ENCODE measurements at regions not wholly inside any gene's neighbourhood (a gene's known extent, or its start where the extent isn't known, plus 50 kb on each side); places are given as distances from the start of the nearest gene placed in this dataset.

- no peaks in the 10 kb centered on the region for H3K27me3 ChIP-seq (replicated peaks)
- H3K9me3 ChIP-seq (replicated peaks): no peaks in the 10 kb centered on the region; the same call in 1 of the 2 replicates
- no peak overlapping the region for H3K4me3 ChIP-seq
- DNase-seq (ENCODE audit: low read depth in 1 of 2, low spot score in 2 of 2): no peak
- no peaks in the 10 kb centered on the region for H3K36me3 ChIP-seq
- H3K27ac ChIP-seq: no peak overlapping the region
- no peaks in the 10 kb centered on the region for H3K4me1 ChIP-seq (replicated peaks)
Observed at GRCh38 chr16:59913666-59914065, 1179.5 kb upstream of the GOT2 start.

- DNase-seq (ENCODE audit: low read depth in 1 of 2, low spot score in 2 of 2): no peak
- Histone ChIP-seq H3K27me3 (replicated peaks) (no peaks in the 10 kb centered on the region), H3K4me1 (replicated peaks) (0 out of 2 replicates have a peak, but pooled peaks cover 3% of the 10 kb centered on the region), H3K36me3 (no peaks in the 10 kb centered on the region), H3K4me3 (no peak overlapping the region), H3K27ac (no peak overlapping the region), H3K9me3 (replicated peaks) (no peaks in the 10 kb centered on the region; the same call in 1 of the 2 replicates)
Observed at GRCh38 chr16:59909262-59909661, 1175.1 kb upstream of the GOT2 start.

DNA sequence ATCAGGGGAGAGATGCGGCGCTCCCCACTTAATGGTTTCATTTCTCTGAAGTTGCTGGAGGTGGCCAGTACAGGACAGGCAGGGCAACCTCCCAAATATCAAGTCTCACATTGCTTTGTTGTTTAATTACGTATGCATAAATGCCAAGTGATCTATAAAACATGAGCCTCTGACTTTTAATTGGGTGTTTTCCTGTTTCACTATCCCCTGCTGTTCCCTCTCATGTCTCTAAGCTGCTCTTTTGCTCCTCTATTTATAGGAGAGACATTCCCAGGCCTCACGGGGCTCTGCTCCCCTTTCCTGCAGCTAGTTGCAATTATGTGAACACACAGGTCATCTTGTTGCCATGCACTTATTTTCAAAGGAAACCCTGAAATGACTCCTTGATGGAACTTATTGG, 1173.5 kb upstream of the GOT2 start:
- Histone ChIP-seq H3K27ac (no peak overlapping the region), H3K4me1 (replicated peaks) (0 out of 2 replicates have a peak, but pooled peaks cover 3% of the 10 kb centered on the region), H3K36me3 (no peaks in the 10 kb centered on the region), H3K27me3 (replicated peaks) (no peaks in the 10 kb centered on the region), H3K4me3 (no peak overlapping the region), H3K9me3 (replicated peaks) (no peaks in the 10 kb centered on the region; the same call in 1 of the 2 replicates)
- DNase-seq (ENCODE audit: low read depth in 1 of 2, low spot score in 2 of 2): no peak

DNA sequence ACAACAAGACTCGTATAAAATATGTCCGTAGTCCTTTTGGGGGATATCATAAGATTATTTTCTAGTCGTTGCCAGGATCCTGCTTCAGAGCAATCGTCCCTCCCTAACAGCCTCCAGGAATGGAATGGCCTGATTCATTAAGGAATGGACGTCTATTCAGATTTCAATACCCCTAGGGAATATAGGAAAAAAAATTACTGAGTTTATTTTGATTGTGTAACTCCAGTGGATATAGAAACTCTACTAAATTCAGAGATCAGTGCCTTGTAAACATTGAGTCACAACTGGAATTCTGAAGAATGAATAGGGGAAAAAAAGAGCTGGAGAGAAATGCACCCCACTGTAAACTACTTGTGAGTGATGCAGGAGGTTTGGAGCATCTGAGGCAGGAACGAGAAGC, 1171.5 kb upstream of the GOT2 start:
- H3K4me1 ChIP-seq (replicated peaks): 0 out of 2 replicates have a peak, but pooled peaks cover 3% of the 10 kb centered on the region
- H3K27me3 ChIP-seq (replicated peaks): no peaks in the 10 kb centered on the region
- no peak overlapping the region for H3K27ac ChIP-seq
- H3K4me3 ChIP-seq: no peak overlapping the region
- H3K36me3 ChIP-seq: no peaks in the 10 kb centered on the region
- peak in 1 of 2 experiments; percentile 25 for DNase-seq (ENCODE audit: low read depth in 1 of 2, low spot score in 2 of 2)
- no peaks in the 10 kb centered on the region; the same call in 1 of the 2 replicates for H3K9me3 ChIP-seq (replicated peaks)

- no peaks in the 10 kb centered on the region for H3K36me3 ChIP-seq
- DNase-seq (ENCODE audit: low read depth in 1 of 2, low spot score in 2 of 2): no peak
- no peak overlapping the region for H3K27ac ChIP-seq
- H3K4me3 ChIP-seq: no peak overlapping the region
- H3K27me3 ChIP-seq (replicated peaks): no peaks in the 10 kb centered on the region
- no peaks in the 10 kb centered on the region for H3K9me3 ChIP-seq (replicated peaks)
- H3K4me1 ChIP-seq (replicated peaks): 0 out of 2 replicates have a peak, but pooled peaks cover 3% of the 10 kb centered on the region
Observed at GRCh38 chr16:59905131-59905530, 1171.0 kb upstream of the GOT2 start.

DNA sequence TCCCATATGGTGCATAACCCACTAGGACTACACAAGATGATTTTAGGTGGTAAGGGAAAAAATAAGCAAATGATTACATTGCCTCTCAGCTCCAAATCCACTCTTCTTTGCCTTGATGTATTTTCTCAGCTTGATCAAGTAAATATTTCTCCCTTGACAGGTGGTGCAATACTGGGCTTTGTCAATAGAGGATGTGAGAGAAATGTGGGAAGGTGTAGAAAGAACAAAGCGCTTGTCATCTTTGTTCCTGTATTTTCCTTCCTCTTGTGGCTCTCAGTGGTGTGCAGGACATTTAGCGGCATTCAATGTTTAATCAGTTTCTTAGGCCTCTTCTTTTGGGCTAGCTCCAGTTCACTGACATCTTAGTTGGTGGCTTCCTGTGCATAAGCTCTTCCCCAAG, 1165.8 kb upstream of the GOT2 start:
- Histone ChIP-seq H3K36me3 (no peaks in the 10 kb centered on the region), H3K27me3 (replicated peaks) (no peaks in the 10 kb centered on the region), H3K27ac (no peak overlapping the region), H3K4me3 (no peak overlapping the region), H3K9me3 (replicated peaks) (no peaks in the 10 kb centered on the region), H3K4me1 (replicated peaks) (no peaks in the 10 kb centered on the region)
- no peak for DNase-seq (ENCODE audit: low read depth in 1 of 2, low spot score in 2 of 2)

GRCh38 chr16:59892376-59892775, 1158.3 kb upstream of the GOT2 start:
- Histone ChIP-seq H3K36me3 (no peaks in the 10 kb centered on the region), H3K27me3 (replicated peaks) (no peaks in the 10 kb centered on the region), H3K4me3 (no peak overlapping the region), H3K27ac (no peak overlapping the region), H3K9me3 (replicated peaks) (no peaks in the 10 kb centered on the region; the same call in 1 of the 2 replicates), H3K4me1 (replicated peaks) (no peaks in the 10 kb centered on the region)
- no peak for DNase-seq (ENCODE audit: low read depth in 1 of 2, low spot score in 2 of 2)

DNA sequence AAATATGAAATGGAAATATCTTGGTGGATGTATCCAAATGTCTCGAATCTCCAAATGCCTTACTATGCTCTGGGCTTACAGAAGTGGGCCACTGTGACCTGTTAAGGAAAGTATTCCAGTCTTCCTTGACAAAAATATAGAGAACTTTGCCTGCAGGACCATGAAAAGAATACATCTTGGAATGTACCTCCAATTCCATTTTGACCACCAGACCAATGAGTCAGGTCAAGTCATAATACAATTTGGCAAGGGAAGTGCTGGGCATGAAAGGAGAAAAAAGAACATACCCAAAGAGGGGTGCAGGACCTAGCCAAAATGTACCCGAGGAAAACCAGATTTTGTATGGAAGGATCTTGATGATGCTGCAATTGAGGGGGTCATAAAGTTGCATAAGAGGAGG, 1153.7 kb upstream of the GOT2 start:
- no peak for DNase-seq (ENCODE audit: low read depth in 1 of 2, low spot score in 2 of 2)
- H3K9me3 ChIP-seq (replicated peaks): no peaks in the 10 kb centered on the region
- H3K27me3 ChIP-seq (replicated peaks): no peaks in the 10 kb centered on the region
- no peak overlapping the region for H3K4me3 ChIP-seq
- peaks cover 3% of the 10 kb centered on the region; the same call in 1 of the 2 replicates for H3K4me1 ChIP-seq (replicated peaks)
- H3K36me3 ChIP-seq: no peaks in the 10 kb centered on the region
- H3K27ac ChIP-seq: no peak overlapping the region

- no peaks in the 10 kb centered on the region for H3K36me3 ChIP-seq
- H3K4me1 ChIP-seq (replicated peaks): peaks cover 3% of the 10 kb centered on the region; the same call in 1 of the 2 replicates
- H3K4me3 ChIP-seq: no peak overlapping the region
- no peaks in the 10 kb centered on the region for H3K9me3 ChIP-seq (replicated peaks)
- DNase-seq (ENCODE audit: low read depth in 1 of 2, low spot score in 2 of 2): peak; percentile 44 to 55
- no peaks in the 10 kb centered on the region for H3K27me3 ChIP-seq (replicated peaks)
- H3K27ac ChIP-seq: no peak overlapping the region; the same call in 1 of the 2 replicates
Observed at GRCh38 chr16:59886021-59886420, 1151.9 kb upstream of the GOT2 start.

DNA sequence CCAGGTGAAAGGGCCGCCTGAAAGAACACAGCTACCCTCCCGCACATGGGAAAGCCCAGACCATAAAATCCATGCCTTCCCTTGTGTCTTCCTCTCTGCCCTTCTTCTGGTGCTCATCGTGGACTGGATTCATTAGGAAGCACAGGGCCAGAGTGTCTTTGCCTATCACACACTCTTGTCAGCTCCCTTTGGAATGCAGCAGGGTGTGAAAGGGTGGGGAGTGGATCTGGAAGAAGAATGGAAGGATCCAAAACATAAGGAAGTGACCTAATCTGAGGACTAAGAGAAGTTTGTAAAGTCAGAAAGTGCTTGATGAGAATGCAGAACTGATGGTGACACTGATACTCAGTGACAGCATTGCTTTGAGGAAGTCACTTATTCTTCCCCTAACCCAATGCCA, 1147.3 kb upstream of the GOT2 start:
- H3K36me3 ChIP-seq: no peaks in the 10 kb centered on the region
- H3K4me3 ChIP-seq: no peak overlapping the region
- H3K9me3 ChIP-seq (replicated peaks): no peaks in the 10 kb centered on the region; the same call in 1 of the 2 replicates
- H3K27ac ChIP-seq: no peak overlapping the region
- H3K27me3 ChIP-seq (replicated peaks): no peaks in the 10 kb centered on the region
- DNase-seq (ENCODE audit: low read depth in 1 of 2, low spot score in 2 of 2): no peak
- peaks cover 6% of the 10 kb centered on the region; the same call in 1 of the 2 replicates for H3K4me1 ChIP-seq (replicated peaks)

DNA sequence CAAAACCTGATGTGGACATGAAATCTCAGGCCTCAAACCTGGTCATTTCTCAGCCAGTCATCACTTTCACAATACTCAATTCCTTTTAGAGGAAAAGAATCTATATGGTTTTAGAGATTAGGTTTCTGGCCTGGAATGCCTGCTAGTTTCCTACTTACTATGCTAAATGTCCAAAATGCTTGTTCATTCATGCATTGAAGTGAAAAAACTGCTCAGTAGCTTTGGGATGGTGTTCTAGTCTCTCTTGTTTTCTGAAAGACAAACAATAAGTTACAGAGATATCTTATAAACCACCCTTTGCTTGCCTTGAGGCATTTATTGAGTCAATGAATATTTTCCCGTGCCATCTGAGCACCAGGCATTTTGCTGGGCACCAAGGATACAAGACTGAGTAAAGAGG, 1146.5 kb upstream of the GOT2 start:
- Histone ChIP-seq H3K4me1 (replicated peaks) (peaks cover 4% of the 10 kb centered on the region; the same call in 1 of the 2 replicates), H3K27me3 (replicated peaks) (no peaks in the 10 kb centered on the region), H3K27ac (no peak overlapping the region), H3K4me3 (no peak overlapping the region), H3K36me3 (no peaks in the 10 kb centered on the region), H3K9me3 (replicated peaks) (no peaks in the 10 kb centered on the region; the same call in none of the 2 replicates)
- DNase-seq (ENCODE audit: low read depth in 1 of 2, low spot score in 2 of 2): no peak

DNA sequence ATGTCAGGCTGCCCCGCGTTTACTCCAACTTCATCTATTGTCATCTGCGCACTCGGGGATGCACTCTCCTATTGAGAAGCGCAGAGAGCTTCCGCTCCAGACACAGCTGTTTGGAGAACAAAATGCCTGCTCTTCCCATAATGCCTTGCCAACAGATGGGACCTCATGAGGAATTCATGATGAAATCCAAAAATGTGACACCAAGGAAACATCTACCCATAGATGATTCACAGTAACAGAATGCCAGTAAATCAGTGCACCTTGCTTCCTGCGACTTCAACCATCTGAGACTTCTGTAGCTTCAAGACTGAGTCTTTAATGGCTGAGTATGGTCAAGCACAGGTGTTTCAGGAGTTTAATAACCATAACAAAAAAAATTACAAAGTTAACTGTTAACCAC, 1144.9 kb upstream of the GOT2 start:
- Histone ChIP-seq H3K9me3 (replicated peaks) (no peaks in the 10 kb centered on the region; the same call in none of the 2 replicates), H3K4me1 (replicated peaks) (0 out of 2 replicates have a peak, but pooled peaks cover 3% of the 10 kb centered on the region), H3K4me3 (no peak overlapping the region), H3K27me3 (replicated peaks) (no peaks in the 10 kb centered on the region), H3K36me3 (no peaks in the 10 kb centered on the region), H3K27ac (no peak overlapping the region)
- DNase-seq (ENCODE audit: low read depth in 1 of 2, low spot score in 2 of 2): no peak

GRCh38 chr16:59878479-59878878, 1144.4 kb upstream of the GOT2 start:
- Histone ChIP-seq H3K36me3 (no peaks in the 10 kb centered on the region), H3K27me3 (replicated peaks) (no peaks in the 10 kb centered on the region), H3K4me3 (no peak overlapping the region), H3K27ac (no peak overlapping the region), H3K4me1 (replicated peaks) (0 out of 2 replicates have a peak, but pooled peaks cover 3% of the 10 kb centered on the region), H3K9me3 (replicated peaks) (no peaks in the 10 kb centered on the region; the same call in none of the 2 replicates)
- no peak for DNase-seq (ENCODE audit: low read depth in 1 of 2, low spot score in 2 of 2)

- H3K27me3 ChIP-seq (replicated peaks): no peaks in the 10 kb centered on the region
- peaks cover 5% of the 10 kb centered on the region; the same call in 1 of the 2 replicates for H3K9me3 ChIP-seq (replicated peaks)
- DNase-seq (ENCODE audit: low read depth in 1 of 2, low spot score in 2 of 2): peak; percentile 48 to 75
- peak overlapping the region; percentile 55 for H3K27ac ChIP-seq
- no peak overlapping the region for H3K4me3 ChIP-seq
- peaks cover 9% of the 10 kb centered on the region for H3K4me1 ChIP-seq (replicated peaks)
- no peaks in the 10 kb centered on the region for H3K36me3 ChIP-seq
Observed at GRCh38 chr16:59864981-59865666, 1131.0 kb upstream of the GOT2 start.

Data from SJSA1 (cell line).